HEK293 (cell line): ENCODE measurements at regions not wholly inside any gene's neighbourhood (a gene's known extent, or its start where the extent isn't known, plus 50 kb on each side); places are given as distances from the start of the nearest gene placed in this dataset.

ENCODE experiments used
- CTCF ChIA-PET: fragments of 350-600 bp; formaldehyde crosslinking; extraction: SDS; loops from one replicate; lab custom pipeline; 2021; ENCODE audit warnings: antibody characterized with exemption; lab: Yijun Ruan, JAX
- POLR2A ChIA-PET: fragments of 300-600 bp; formaldehyde crosslinking; extraction: SDS; loops from one replicate; lab custom pipeline; 2020; ENCODE audit warnings: antibody characterized with exemption, inconsistent platforms; lab: Yijun Ruan, JAX
- H3K27ac ChIP-seq: fragments of 200-500 bp; sonication (Bioruptor generic); 2 replicates; pipeline ENCODE4 v1.5.1; 2014; ENCODE audit warnings: low read depth, low read length, control low read depth, inconsistent platforms; ENCODE audit errors: extremely low read depth
- H3K36me3 ChIP-seq, 2 experiments: fragments of 200-500 bp in 1 of 2; sonication (Bioruptor generic) in 1 of 2; 1 replicate in 1 of 2; 2 replicates in 1 of 2; pipeline ENCODE4 v1.5.1; 2014 to 2017; ENCODE audit warnings: inconsistent platforms in 2 of 2, low read length in 2 of 2; ENCODE audit not compliant: control insufficient read depth in 2 of 2, insufficient read depth in 1 of 2
- H3K4me1 ChIP-seq: fragments of 200-500 bp; sonication (Bioruptor generic); 2 replicates; pipeline ENCODE4 v1.5.1; 2014; ENCODE audit warnings: mild to moderate bottlenecking, low read length, inconsistent platforms; ENCODE audit not compliant: control insufficient read depth, insufficient read depth
- H3K4me3 ChIP-seq: 2 replicates; pipeline ENCODE4 v1.5.1; 2011; ENCODE audit warnings: low read depth, mild to moderate bottlenecking, control low read depth, low read length, moderate library complexity
- H3K9me3 ChIP-seq: fragments of 200-500 bp; sonication (Bioruptor generic); 2 replicates; pipeline ENCODE4 v1.5.1; 2014; ENCODE audit warnings: low read depth, low read length, inconsistent platforms; ENCODE audit not compliant: control insufficient read depth, insufficient read depth
- BCL6B ChIP-seq: fragments of 450-650 bp; formaldehyde crosslinking; IDR thresholded peaks from 2 replicates; pipeline ENCODE4 v1.5.1; 2017; ENCODE audit warnings: missing biosample characterization, missing genetic modification characterization
- FEZF1 ChIP-seq: fragments of 450-650 bp; formaldehyde crosslinking; IDR thresholded peaks from 2 replicates; pipeline ENCODE4 v1.5.1; 2016; ENCODE audit warnings: missing biosample characterization, missing genetic modification characterization
- INSM2 ChIP-seq: fragments of 450-650 bp; formaldehyde crosslinking; IDR thresholded peaks from 2 replicates; pipeline ENCODE4 v1.5.1; 2016; ENCODE audit warnings: missing biosample characterization, missing genetic modification characterization
- KLF17 ChIP-seq: fragments of 450-650 bp; formaldehyde crosslinking; IDR thresholded peaks from 2 replicates; pipeline ENCODE4 v1.5.1; 2016; ENCODE audit warnings: missing biosample characterization, missing genetic modification characterization
- MZF1 ChIP-seq: fragments of 450-650 bp; formaldehyde crosslinking; IDR thresholded peaks from 2 replicates; pipeline ENCODE4 v1.5.1; 2017; ENCODE audit warnings: missing biosample characterization, missing genetic modification characterization, borderline replicate concordance
- YY1 ChIP-seq: fragments of 450-650 bp; formaldehyde crosslinking; IDR thresholded peaks from 2 replicates; pipeline ENCODE4 v1.5.1; 2018; ENCODE audit warnings: missing biosample characterization, missing genetic modification characterization
- ZBTB8A ChIP-seq: fragments of 450-650 bp; formaldehyde crosslinking; IDR thresholded peaks from 2 replicates; pipeline ENCODE4 v1.5.1; 2016; ENCODE audit warnings: missing biosample characterization, missing genetic modification characterization
- ZFP3 ChIP-seq: fragments of 450-650 bp; formaldehyde crosslinking; IDR thresholded peaks from 2 replicates; pipeline ENCODE4 v1.5.1; 2016; ENCODE audit warnings: low read depth, missing biosample characterization, missing genetic modification characterization
- ZNF2 ChIP-seq: fragments of 450-650 bp; formaldehyde crosslinking; IDR thresholded peaks from 2 replicates; pipeline ENCODE4 v1.5.1; 2016; ENCODE audit warnings: missing biosample characterization, missing genetic modification characterization
- ZNF223 ChIP-seq: fragments of 450-650 bp; formaldehyde crosslinking; IDR thresholded peaks from 2 replicates; pipeline ENCODE4 v1.5.1; 2016; ENCODE audit warnings: missing biosample characterization, missing genetic modification characterization
- ZNF23 ChIP-seq: fragments of 450-650 bp; formaldehyde crosslinking; IDR thresholded peaks from 2 replicates; pipeline ENCODE4 v1.5.1; 2016; ENCODE audit warnings: missing biosample characterization, missing genetic modification characterization, borderline replicate concordance
- ZNF362 ChIP-seq: fragments of 450-650 bp; formaldehyde crosslinking; IDR thresholded peaks from 2 replicates; pipeline ENCODE4 v1.5.1; 2016; ENCODE audit warnings: missing biosample characterization, missing genetic modification characterization
- ZNF449 ChIP-seq: fragments of 450-650 bp; formaldehyde crosslinking; IDR thresholded peaks from 2 replicates; pipeline ENCODE4 v1.5.1; 2017; ENCODE audit warnings: missing biosample characterization, mild to moderate bottlenecking, missing genetic modification characterization, moderate library complexity
- ZNF544 ChIP-seq: fragments of 450-650 bp; formaldehyde crosslinking; IDR thresholded peaks from 2 replicates; pipeline ENCODE4 v1.5.0; 2017; ENCODE audit warnings: missing biosample characterization, missing genetic modification characterization
- ZNF610 ChIP-seq: fragments of 450-650 bp; formaldehyde crosslinking; IDR thresholded peaks from 2 replicates; pipeline ENCODE4 v1.5.1; 2016; ENCODE audit warnings: missing biosample characterization, missing genetic modification characterization, borderline replicate concordance
- ZNF747 ChIP-seq: fragments of 450-650 bp; formaldehyde crosslinking; IDR thresholded peaks from 2 replicates; pipeline ENCODE4 v1.5.1; 2016; ENCODE audit warnings: missing biosample characterization, missing genetic modification characterization
- ZNF785 ChIP-seq: fragments of 450-650 bp; formaldehyde crosslinking; IDR thresholded peaks from 2 replicates; pipeline ENCODE4 v1.5.1; 2016; ENCODE audit warnings: missing biosample characterization, missing genetic modification characterization
- ZNF830 ChIP-seq: fragments of 450-650 bp; IDR thresholded peaks from 2 replicates; pipeline ENCODE4 v1.5.0; 2018; ENCODE audit warnings: missing biosample characterization, missing genetic modification characterization, low read depth, mild to moderate bottlenecking, moderate library complexity
- ZNF843 ChIP-seq: fragments of 450-650 bp; formaldehyde crosslinking; IDR thresholded peaks from 2 replicates; pipeline ENCODE4 v1.5.1; 2016; ENCODE audit warnings: missing biosample characterization, missing genetic modification characterization
- ZSCAN23 ChIP-seq: fragments of 450-650 bp; formaldehyde crosslinking; IDR thresholded peaks from 2 replicates; pipeline ENCODE4 v1.5.1; 2016; ENCODE audit warnings: missing biosample characterization, missing genetic modification characterization
- ZSCAN30 ChIP-seq: fragments of 450-650 bp; IDR thresholded peaks from 2 replicates; pipeline ENCODE4 v1.5.1; 2018; ENCODE audit warnings: missing biosample characterization, mild to moderate bottlenecking, missing genetic modification characterization, moderate library complexity
- TF ChIP-seq, protein P1 (sequence below): fragments of 450-650 bp; formaldehyde crosslinking; IDR thresholded peaks from 2 replicates; pipeline ENCODE4 v1.5.1; 2016; ENCODE audit warnings: missing biosample characterization, missing genetic modification characterization
- TF ChIP-seq, protein P2 (sequence below): fragments of 450-650 bp; formaldehyde crosslinking; optimal IDR thresholded peaks from 2 replicates; pipeline ENCODE3; 2016; ENCODE audit warnings: missing biosample characterization, mild to moderate bottlenecking, missing genetic modification characterization
- TF ChIP-seq, protein P3 (sequence below): fragments of 450-650 bp; formaldehyde crosslinking; IDR thresholded peaks from 2 replicates; pipeline ENCODE4 v1.5.1; 2016; ENCODE audit warnings: missing biosample characterization, missing genetic modification characterization

GRCh38 chr9:121569266-121569648, 69.6 kb upstream of the GGTA1 start:
- Histone ChIP-seq H3K36me3 (no peaks in the 10 kb centered on the region), H3K4me1 (no peaks in the 10 kb centered on the region), H3K27ac (no peak overlapping the region), H3K9me3 (no peaks in the 10 kb centered on the region), H3K4me3 (no peak overlapping the region)
- CTCF ChIA-PET = interaction anchor here (0.7 to 2.0 kb wide), 3 partner anchors 12 to 319 kb away, joined by 3 to 10 read pairs (median 4); no protein-coding TSS in a partner anchor
- TF ChIP-seq ZNF362 (tag by site-specific recombination) (no peak), ZNF785 (no peak), KLF17 (tag by site-specific recombination) (no peak), ZNF610 (no peak), ZNF830 (no peak), FEZF1 (tag by site-specific recombination) (no peak), ZNF843 (no peak), ZSCAN30 (tag by site-specific recombination) (no peak), INSM2 (tag by site-specific recombination) (no peak), ZNF23 (no peak), ZNF2 (tag by site-specific recombination) (no peak)
- TF ChIP-seq, protein P1, sequence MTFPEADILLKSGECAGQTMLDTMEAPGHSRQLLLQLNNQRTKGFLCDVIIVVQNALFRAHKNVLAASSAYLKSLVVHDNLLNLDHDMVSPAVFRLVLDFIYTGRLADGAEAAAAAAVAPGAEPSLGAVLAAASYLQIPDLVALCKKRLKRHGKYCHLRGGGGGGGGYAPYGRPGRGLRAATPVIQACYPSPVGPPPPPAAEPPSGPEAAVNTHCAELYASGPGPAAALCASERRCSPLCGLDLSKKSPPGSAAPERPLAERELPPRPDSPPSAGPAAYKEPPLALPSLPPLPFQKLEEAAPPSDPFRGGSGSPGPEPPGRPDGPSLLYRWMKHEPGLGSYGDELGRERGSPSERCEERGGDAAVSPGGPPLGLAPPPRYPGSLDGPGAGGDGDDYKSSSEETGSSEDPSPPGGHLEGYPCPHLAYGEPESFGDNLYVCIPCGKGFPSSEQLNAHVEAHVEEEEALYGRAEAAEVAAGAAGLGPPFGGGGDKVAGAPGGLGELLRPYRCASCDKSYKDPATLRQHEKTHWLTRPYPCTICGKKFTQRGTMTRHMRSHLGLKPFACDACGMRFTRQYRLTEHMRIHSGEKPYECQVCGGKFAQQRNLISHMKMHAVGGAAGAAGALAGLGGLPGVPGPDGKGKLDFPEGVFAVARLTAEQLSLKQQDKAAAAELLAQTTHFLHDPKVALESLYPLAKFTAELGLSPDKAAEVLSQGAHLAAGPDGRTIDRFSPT (tag by site-specific recombination) = no peak
- TF ChIP-seq, protein P2, sequence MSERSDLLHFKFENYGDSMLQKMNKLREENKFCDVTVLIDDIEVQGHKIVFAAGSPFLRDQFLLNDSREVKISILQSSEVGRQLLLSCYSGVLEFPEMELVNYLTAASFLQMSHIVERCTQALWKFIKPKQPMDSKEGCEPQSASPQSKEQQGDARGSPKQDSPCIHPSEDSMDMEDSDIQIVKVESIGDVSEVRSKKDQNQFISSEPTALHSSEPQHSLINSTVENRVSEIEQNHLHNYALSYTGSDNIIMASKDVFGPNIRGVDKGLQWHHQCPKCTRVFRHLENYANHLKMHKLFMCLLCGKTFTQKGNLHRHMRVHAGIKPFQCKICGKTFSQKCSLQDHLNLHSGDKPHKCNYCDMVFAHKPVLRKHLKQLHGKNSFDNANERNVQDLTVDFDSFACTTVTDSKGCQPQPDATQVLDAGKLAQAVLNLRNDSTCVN (tag by site-specific recombination) = no peak
- POLR2A ChIA-PET = interaction anchor here (1.6 kb wide), 1 partner anchor 23 kb away, joined by 3 read pairs; no protein-coding TSS in a partner anchor

DNA sequence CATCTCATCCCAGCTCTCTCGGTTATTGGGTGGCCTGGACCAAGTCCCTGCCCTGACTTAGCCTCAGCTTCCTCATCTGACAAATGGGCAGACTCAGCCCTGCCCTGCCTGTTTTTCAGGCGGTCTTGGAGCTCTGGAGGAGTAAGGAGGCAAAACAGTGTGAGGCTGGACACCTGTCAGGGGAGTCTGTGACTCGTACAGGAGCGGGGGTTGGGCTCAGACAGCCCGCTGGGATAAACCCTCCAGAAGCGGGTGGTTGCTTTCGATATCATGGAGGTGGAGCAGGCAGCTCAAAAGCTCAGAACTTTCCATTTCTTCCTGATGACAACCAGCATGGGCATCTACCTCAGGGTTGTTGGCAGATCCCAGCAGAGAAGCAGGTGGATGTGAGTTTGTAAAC, 72.9 kb upstream of the GGTA1 start:
- H3K4me3 ChIP-seq = no peak overlapping the region
- H3K36me3 ChIP-seq = no peaks in the 10 kb centered on the region
- no peak overlapping the region for H3K27ac ChIP-seq
- no peaks in the 10 kb centered on the region for H3K9me3 ChIP-seq
- ChIA-PET POLR2A (no interaction called here), CTCF (interaction anchor here (0.6 to 2.7 kb wide), 8 partner anchors 9 to 124 kb away, joined by 3 to 12 read pairs (median 4); no protein-coding TSS in a partner anchor)
- H3K4me1 ChIP-seq = no peaks in the 10 kb centered on the region
- TF ChIP-seq MZF1 (no peak), ZNF223 (tag by site-specific recombination) (no peak), ZBTB8A (no peak), ZFP3 (tag by site-specific recombination) (no peak), ZSCAN23 (tag by site-specific recombination) (no peak), YY1 (tag by site-specific recombination) (no peak), ZNF544 (no peak), ZNF747 (no peak), BCL6B (tag by site-specific recombination) (no peak), ZNF449 (no peak)
- TF ChIP-seq, protein P3, sequence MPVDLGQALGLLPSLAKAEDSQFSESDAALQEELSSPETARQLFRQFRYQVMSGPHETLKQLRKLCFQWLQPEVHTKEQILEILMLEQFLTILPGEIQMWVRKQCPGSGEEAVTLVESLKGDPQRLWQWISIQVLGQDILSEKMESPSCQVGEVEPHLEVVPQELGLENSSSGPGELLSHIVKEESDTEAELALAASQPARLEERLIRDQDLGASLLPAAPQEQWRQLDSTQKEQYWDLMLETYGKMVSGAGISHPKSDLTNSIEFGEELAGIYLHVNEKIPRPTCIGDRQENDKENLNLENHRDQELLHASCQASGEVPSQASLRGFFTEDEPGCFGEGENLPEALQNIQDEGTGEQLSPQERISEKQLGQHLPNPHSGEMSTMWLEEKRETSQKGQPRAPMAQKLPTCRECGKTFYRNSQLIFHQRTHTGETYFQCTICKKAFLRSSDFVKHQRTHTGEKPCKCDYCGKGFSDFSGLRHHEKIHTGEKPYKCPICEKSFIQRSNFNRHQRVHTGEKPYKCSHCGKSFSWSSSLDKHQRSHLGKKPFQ (tag by site-specific recombination) = no peak
